Activated T-cell treated with anti-CD3 and anti-CD28 coated beads for 24 hours (primary cell): ENCODE measurements at regions not wholly inside any gene's neighbourhood (a gene's known extent, or its start where the extent isn't known, plus 50 kb on each side); places are given as distances from the start of the nearest gene placed in this dataset.

Experiments
- DNase-seq: peaks from one replicate; pipeline ENCODE4 v3.0.0-alpha.2; 2020; ENCODE audit warnings: low read depth

GRCh38 chr2:43171789-43172188 is 54.6 kb downstream of the ZFP36L2 start:
- DNase-seq: no peak

DNA sequence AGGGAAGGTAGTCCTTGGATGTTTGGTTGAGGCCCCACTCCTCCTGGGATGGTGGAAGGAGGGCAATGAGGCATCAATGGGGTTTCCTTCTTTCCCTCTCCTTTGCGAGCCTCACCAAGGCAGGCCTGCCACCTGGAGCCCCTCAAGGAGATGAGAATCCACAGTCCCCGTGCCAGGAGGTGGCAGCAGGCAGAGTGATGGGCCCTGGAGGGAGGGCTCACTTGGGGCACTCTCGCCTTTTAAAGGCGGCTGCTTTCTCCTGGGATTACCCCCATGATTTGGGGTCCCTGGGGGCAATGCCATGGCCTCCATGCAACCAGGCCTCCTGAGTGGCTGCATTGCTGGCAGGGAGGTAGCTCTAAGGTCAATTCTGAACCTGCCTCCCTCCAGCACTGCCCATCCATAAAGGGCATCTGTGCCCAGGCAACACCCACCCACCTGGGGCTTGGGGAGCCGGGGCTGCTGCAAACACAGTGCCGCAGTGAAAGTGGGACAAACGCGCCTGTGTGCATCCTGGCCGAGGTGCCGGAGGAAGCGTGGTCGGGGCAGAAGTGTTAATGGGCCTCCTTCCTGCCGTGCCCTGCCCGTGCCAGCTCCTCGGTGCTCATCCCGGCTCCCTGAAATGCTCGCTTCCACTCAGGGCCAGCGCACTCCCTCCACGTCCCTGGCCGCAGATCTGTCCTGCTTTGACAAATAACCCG is 55.9 kb downstream of the ZFP36L2 start:
- no peak for DNase-seq

- no peak for DNase-seq
These were observed 56.4 kb downstream of the ZFP36L2 start for GRCh38 chr2:43169987-43170386.

GRCh38 chr2:43169099-43169945 is 57.1 kb downstream of the ZFP36L2 start:
- no peak for DNase-seq

- no peak for DNase-seq
These were observed 58.4 kb downstream of the ZFP36L2 start for GRCh38 chr2:43168016-43168369.

GRCh38 chr2:43165378-43166069 is 60.9 kb downstream of the ZFP36L2 start:
- no peak for DNase-seq

GRCh38 chr2:43164686-43165085 is 61.7 kb downstream of the ZFP36L2 start:
- DNase-seq: no peak

- DNase-seq: no peak
These were observed 62.7 kb downstream of the ZFP36L2 start for GRCh38 chr2:43163584-43164270.

- no peak for DNase-seq
These were observed 64.0 kb downstream of the ZFP36L2 start for GRCh38 chr2:43162511-43162776.

GRCh38 chr2:43161650-43162510 is 64.5 kb downstream of the ZFP36L2 start:
- no peak for DNase-seq

GRCh38 chr2:43160778-43161177 is 65.6 kb downstream of the ZFP36L2 start:
- DNase-seq: no peak

DNA sequence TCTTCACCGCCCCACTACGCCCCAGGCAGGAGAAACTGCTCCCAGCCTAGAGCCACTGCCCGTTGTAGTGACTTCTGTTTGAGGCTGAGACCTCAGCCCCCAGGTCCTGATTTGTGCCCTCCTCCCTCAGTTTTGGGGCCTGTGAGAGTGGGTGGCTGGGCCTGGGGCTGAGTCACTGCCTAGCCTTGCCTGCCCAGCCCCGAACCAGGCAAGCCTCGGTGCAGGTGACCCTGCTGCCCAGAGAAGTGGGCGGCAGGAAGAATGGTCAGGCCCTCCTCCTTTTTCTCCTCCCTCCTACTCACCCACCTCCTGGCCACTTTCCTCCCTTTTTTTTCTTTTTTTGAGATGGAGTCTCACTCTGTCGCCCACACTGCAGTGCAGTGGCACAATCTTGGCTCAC is 66.6 kb downstream of the ZFP36L2 start:
- DNase-seq: no peak

DNA sequence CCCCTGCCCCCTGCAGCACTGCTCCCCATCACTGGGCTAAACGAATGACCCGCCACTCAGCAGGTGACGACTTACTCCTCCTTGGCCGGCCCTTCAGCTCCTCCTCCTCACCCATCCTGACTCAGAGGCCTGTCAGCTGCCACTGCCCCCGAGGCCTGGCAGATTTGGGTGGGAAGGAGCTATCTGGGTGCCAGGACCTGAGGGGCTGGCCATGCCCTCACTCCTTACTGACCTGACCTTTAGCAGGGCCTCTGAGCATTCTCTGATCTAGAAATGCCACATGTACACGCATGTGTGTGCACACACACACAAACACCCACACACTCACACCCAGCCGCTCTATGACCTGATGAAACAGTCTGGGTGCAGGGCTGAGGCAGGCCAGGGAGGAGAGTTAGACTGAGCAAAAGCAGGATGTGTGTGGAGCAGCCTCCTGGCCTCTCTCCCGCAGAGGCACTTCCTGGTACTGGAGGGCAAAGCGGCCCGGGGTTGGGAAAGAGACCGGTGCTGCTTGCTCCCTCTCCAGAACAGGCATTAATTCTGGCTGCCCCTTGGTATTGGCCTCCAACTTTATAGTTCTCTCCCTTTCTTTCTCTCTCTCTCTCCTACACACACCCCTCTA is 68.0 kb downstream of the ZFP36L2 start:
- DNase-seq: no peak

DNA sequence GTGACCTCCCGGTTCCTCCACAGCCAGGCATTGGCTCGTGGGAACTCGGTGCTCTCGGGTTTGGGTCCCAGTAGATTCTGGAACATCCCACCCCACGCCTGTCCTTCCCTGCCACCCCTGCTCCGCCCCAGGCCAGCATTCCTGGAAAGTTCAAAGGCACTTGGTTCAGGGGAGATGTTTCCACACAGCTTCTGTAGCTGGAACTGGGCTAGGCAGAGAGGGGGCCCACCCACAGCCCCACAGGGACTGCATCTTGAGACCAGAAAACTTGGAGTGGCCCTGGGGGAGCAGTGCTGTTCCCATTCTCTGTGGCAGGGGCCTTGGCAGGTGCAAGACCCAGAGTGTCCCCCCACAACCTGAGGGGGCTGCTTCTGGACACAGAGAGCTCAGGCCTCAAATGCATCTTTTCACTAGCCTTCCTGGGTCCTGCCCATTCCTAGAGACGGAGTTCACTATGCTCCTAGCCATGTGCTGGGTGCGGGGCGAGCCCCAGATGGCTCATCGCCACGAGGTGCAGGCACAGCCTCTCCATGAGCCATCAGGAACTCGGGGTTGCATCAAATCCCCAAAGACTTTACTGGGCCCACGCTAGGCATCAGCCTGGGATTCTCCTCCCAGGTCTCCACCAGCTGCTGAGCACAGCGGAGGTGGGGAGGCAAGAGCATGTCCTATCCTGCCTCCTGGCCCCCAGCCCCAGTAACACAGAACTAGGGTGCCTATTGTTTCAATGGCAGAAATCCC is 68.7 kb downstream of the ZFP36L2 start:
- DNase-seq: no peak

- DNase-seq: no peak
These were observed 70.5 kb downstream of the ZFP36L2 start for GRCh38 chr2:43155851-43156411.

DNA sequence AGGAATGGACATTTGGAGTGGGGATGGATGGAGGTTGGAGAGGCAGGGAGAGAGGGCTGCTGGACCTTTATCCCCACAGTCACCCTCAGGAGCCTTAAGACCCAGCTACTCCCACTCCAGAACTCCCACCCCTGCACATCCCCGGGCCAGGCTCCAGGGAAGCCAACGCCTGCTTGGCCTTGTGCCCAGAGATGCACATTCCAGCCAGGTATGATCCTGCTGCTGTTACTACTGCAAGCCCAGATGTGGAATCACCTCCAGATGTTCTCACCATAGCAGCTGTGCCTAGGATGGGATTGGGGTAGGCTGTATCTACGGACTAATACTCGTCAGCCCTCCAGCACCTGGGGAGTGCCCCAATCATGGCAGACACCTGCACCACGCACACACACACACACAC is 71.7 kb downstream of the ZFP36L2 start:
- DNase-seq: no peak

DNA sequence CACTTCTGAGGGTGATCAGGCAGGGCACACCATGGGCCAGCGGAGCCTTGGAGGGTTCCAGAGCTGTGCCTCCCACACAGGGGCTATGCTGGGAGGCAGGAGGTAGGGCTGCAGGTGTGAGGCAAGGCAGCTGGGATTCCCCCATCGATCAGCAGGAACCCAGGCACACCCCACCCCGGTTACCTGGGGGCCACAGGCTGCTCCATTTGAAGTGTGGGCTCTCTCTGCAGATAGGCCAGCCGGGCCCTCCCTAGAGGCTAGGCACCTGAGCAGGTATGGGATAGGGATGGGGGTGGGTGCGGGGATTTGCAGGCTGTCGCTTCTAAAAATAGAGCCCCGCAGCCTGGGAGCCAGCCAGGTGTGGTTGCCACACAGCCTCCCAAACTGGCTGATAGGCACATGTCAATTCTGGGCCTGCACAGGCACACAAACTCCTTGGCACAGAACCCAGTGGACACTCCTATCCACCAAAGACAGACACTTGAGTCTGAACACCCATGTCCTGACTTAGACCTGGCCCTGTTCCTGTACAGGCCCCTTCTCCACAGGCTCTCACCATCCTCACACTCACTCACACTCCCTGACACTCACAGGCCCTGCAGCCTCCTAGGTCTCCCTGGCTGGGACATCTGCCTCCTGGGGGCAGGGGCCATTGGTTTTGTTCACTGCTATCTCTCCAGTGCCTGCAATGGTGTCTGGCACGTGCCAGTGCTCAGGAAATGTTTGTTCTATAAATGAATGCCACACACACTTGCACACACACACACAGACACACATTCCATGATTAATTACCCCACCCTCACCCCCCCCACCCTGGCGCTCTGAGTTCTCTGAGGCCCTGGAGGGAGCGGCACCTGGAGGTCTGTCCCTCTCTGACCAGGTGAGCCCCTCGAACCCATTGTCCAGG is 73.4 kb downstream of the ZFP36L2 start:
- no peak for DNase-seq

GRCh38 chr2:43152186-43152585 is 74.2 kb downstream of the ZFP36L2 start:
- DNase-seq: no peak

DNA sequence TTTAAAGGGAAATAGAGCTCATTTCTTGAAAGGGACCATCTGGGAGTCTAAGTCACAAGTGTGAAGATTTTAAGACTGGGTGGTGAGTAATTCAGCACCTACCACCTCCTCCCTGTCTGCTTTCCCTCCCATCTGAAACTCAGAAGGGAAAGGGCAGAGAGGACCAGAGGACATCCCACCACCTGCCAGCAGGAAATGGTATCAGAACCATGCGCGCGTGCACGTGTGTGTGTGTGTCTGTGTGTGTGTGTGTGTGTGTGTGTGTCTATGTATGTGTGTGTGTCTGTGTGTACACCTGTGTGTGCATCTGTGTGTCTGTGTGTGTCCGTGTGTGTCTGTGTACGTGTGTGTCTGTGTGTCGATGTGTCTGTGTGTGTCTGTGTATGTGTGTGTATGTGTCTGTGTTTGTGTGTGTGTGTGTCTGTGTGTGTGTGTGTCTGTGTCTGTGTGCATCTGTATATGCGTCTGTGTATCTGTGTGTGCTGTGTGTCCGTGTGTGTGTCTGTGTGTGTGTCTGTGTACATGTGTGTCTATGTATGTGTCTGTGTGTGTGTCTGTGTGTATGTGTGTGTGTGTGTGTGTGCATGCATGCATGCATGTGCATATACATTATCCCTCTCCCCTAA is 76.8 kb downstream of the ZFP36L2 start:
- DNase-seq: no peak
